HEK293T (cell line): ENCODE measurements at regions not wholly inside any gene's neighbourhood (a gene's known extent, or its start where the extent isn't known, plus 50 kb on each side); places are given as distances from the start of the nearest gene placed in this dataset.

Experiments
- BHLHE40 ChIP-seq: fragments of 450-650 bp; IDR thresholded peaks from 2 replicates; pipeline ENCODE4 v1.6.1; 2016; ENCODE audit warnings: mild to moderate bottlenecking, moderate library complexity, borderline replicate concordance
- FOXA1 ChIP-seq: fragments of 450-650 bp; IDR thresholded peaks from 2 replicates; pipeline ENCODE4 v1.6.1; 2016; ENCODE audit warnings: mild to moderate bottlenecking
- FOXK2 ChIP-seq: fragments of 450-650 bp; IDR thresholded peaks from 2 replicates; pipeline ENCODE4 v1.6.1; 2016; ENCODE audit warnings: mild to moderate bottlenecking
- FOXM1 ChIP-seq: fragments of 450-650 bp; IDR thresholded peaks from 2 replicates; pipeline ENCODE4 v1.6.1; 2017; ENCODE audit warnings: mild to moderate bottlenecking, borderline replicate concordance
- L3MBTL2 ChIP-seq: fragments of 450-650 bp; conservative IDR thresholded peaks from 2 replicates; pipeline ENCODE4 v1.6.1; 2016; ENCODE audit warnings: mild to moderate bottlenecking
- NFRKB ChIP-seq: fragments of 450-650 bp; IDR thresholded peaks from 2 replicates; pipeline ENCODE4 v1.6.1; 2016; ENCODE audit warnings: mild to moderate bottlenecking, moderate library complexity
- PKNOX1 ChIP-seq: fragments of 450-650 bp; IDR thresholded peaks from 2 replicates; pipeline ENCODE4 v1.6.1; 2016
- SP1 ChIP-seq: fragments of 450-650 bp; IDR thresholded peaks from 2 replicates; pipeline ENCODE4 v1.6.1; 2017
- SUZ12 ChIP-seq: fragments of 450-650 bp; IDR thresholded peaks from 2 replicates; pipeline ENCODE4 v1.6.1; 2016; ENCODE audit warnings: mild to moderate bottlenecking
- ZNF384 ChIP-seq: fragments of 450-650 bp; IDR thresholded peaks from 2 replicates; pipeline ENCODE4 v1.6.1; 2016

- TF ChIP-seq ZNF384 (no peak), SP1 (no peak), BHLHE40 (no peak), NFRKB (no peak), PKNOX1 (no peak), L3MBTL2 (no peak), FOXM1 (no peak), SUZ12 (no peak), FOXA1 (no peak), FOXK2 (no peak)
Observed at GRCh38 chr12:124650912-124651311, 83.5 kb upstream of the NCOR2 start.
